ENCODE measurements at regions not wholly inside any gene's neighbourhood (a gene's known extent, or its start where the extent isn't known, plus 50 kb on each side); places are given as distances from the start of the nearest gene placed in this dataset.
"Not testable (repeated sequence)": the region's sequence is repeated elsewhere in the genome, so short reads cannot be mapped to it uniquely, and the experiment has no call there.

DNA sequence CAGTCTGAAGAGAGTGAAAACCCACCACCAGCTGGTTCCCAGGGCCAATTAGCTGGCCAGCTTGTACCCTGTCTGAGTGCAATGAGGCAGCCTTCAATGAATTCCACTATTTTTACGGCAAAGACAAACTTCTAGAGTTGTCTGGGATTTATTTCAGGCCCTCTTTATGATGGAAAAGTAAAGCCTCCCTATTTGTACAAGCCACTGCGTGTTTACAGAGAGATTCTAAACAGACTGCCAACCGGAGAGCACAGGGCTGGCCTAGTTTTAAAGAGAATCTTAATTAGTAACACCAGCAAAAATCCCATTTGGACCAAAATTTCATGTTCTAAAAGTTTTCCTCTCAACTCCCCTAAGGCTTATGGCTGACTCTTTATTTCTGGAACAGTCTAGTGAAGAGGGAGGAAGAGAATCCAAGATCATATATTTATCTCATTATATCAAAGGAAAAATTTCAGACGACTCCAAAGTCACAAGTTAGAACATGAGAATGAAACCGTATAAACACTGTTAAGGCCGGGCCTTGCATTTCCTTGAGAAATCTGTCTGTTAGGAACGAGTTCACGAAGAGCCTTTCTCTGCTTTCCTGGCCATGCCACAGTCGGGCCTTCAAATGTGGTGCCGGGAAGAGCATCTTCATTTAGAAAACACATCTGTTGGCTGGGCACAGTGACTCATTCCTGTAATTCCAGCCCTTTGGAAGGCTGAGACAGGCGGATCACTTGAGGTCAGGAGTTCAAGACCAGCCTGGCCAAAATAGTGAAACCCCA is 724.6 kb upstream of the NRP1 start:
- TF ChIP-seq, protein P1, sequence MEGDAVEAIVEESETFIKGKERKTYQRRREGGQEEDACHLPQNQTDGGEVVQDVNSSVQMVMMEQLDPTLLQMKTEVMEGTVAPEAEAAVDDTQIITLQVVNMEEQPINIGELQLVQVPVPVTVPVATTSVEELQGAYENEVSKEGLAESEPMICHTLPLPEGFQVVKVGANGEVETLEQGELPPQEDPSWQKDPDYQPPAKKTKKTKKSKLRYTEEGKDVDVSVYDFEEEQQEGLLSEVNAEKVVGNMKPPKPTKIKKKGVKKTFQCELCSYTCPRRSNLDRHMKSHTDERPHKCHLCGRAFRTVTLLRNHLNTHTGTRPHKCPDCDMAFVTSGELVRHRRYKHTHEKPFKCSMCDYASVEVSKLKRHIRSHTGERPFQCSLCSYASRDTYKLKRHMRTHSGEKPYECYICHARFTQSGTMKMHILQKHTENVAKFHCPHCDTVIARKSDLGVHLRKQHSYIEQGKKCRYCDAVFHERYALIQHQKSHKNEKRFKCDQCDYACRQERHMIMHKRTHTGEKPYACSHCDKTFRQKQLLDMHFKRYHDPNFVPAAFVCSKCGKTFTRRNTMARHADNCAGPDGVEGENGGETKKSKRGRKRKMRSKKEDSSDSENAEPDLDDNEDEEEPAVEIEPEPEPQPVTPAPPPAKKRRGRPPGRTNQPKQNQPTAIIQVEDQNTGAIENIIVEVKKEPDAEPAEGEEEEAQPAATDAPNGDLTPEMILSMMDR (IDR thresholded peaks at IDR 0.05; ENCODE audit: low read depth, low read length): no peak
- no peak for DNase-seq (ENCODE audit: low read depth, low spot score)
- no peak overlapping the region for H3K4me3 ChIP-seq (ENCODE audit: low read depth, low read length)
- in situ Hi-C loops (cut with HindIII; ENCODE audit: low sequenced_read_pairs): no loop called here

DNA sequence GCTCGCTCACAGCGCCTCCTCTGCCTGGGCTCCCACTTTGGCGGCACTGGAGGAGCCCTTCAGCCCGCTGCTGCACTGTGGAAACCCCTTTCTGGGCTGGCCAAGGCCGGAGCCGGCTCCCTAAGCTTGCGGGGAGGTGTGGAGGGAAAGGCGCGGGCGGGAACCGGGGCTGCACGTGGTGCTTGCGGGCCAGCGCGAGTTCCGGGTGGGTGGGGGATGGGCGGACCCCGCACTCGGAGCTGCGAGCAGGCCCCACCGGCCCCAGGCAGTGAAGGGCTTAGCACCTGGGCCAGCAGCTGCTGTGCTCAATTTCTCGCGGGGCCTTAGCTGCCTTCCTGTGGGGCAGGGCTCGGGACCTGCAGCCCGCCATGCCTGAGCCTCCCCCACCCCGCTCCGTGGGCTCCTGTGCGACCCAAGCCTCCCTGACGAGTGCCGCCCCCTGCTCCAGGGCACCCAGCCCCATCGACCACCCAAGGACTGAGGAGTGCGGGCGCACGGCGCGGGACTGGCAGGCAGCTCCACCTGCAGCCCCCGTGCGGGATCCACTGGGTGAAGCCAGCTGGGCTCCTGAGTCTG is 721.0 kb upstream of the NRP1 start:
- in situ Hi-C loops (cut with HindIII; ENCODE audit: low sequenced_read_pairs); DNase-seq (ENCODE audit: low read depth, low spot score); H3K4me3 ChIP-seq (ENCODE audit: low read depth, low read length): not testable (repeated sequence)

DNA sequence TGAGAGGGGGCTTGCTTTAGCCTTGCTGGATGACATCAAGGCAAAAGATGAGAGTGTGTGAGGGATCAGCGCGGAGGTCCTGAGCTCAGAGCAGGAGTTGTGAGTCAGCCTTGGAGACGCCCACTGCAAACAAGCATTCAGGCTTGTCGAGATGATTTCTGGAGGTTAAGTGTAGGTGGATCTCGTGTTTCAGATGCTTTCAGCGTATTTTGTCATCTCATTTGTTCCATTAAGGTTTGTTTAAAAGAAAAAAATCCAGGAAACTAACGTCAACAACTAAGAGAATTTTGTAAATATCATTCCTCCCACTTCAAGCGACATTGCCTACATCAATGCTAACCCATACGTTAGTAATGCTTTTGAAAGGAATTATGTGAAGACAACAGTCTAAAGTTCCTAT is 715.4 kb upstream of the NRP1 start:
- TF ChIP-seq, protein P1 (IDR thresholded peaks at IDR 0.05; ENCODE audit: low read depth, low read length): no peak
- DNase-seq (ENCODE audit: low read depth, low spot score): peak; percentile 38
- no peak overlapping the region for H3K4me3 ChIP-seq (ENCODE audit: low read depth, low read length)
- in situ Hi-C loops (cut with HindIII; ENCODE audit: low sequenced_read_pairs): no loop called here

DNA sequence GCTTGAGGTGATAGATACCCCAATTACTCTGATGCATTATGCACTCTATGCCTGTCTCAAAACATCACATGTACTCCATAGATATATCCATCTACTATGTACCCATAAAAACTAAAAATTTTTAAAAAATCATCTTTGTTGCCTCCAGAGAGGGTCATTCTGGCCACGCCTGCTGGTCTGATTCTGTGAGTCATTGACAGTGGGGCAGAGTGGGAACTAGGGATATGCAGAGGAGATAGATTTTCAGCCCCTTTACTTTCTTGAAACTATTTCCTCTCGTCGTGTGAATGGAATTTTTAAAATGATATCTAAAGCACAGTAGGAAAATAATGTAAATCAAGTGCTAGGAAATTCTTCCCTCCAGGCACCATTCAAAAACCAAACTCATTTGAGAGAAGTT is 715.0 kb upstream of the NRP1 start:
- in situ Hi-C loops (cut with HindIII; ENCODE audit: low sequenced_read_pairs): no loop called here
- peak; percentile 14 for DNase-seq (ENCODE audit: low read depth, low spot score)
- TF ChIP-seq, protein P1 (IDR thresholded peaks at IDR 0.05; ENCODE audit: low read depth, low read length): no peak
- H3K4me3 ChIP-seq (ENCODE audit: low read depth, low read length): no peak overlapping the region

DNA sequence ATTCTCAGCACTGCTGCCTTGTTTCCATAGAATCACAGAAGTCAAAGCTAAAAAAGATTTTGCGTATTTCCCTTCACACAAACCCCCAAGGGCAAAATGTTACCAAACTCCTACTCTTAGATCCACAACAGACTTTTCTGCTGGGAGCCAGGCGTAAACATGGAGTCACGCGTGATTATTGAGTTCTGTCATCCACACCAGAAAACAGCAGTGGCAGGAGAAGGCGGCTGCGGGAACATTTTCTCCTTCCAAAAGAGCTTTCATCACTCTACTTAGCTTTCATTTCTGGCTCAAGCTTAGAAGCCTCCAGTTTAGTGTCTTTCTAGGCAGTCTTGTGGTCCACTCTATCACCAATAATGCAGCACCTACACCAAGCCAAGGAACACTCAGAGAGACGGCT is 712.9 kb upstream of the NRP1 start:
- DNase-seq (ENCODE audit: low read depth, low spot score): no peak
- TF ChIP-seq, protein P1 (IDR thresholded peaks at IDR 0.05; ENCODE audit: low read depth, low read length): no peak
- in situ Hi-C loops (cut with HindIII; ENCODE audit: low sequenced_read_pairs): no loop called here
- H3K4me3 ChIP-seq (ENCODE audit: low read depth, low read length): no peak overlapping the region

DNA sequence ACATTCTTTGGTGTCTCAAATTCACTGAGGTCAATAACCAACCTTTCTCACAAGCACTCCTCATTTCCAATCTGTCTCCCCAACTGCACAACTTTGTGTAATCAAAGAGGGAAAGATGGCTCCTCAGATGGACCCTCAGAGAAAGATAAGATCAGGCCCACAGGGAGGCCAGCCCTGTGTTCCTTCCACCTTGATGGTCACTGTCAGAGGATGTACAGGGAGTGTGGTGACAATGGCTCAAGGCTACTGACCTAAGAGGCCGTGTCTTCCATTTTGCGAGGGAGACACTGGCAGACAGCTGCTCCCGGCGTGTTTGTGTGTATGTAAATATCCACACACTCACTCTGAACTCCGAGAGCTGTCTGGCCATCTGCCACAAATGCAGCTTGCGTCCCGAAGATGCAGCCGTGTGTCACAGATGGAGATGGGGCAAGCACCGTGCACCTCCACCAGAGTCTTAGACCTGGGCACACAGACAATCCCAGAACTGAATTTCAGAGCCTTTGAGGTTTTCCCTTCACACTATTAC is 712.1 kb upstream of the NRP1 start:
- no peak overlapping the region for H3K4me3 ChIP-seq (ENCODE audit: low read depth, low read length)
- TF ChIP-seq, protein P1 (IDR thresholded peaks at IDR 0.05; ENCODE audit: low read depth, low read length): no peak
- in situ Hi-C loops (cut with HindIII; ENCODE audit: low sequenced_read_pairs): no loop called here
- no peak for DNase-seq (ENCODE audit: low read depth, low spot score)

DNA sequence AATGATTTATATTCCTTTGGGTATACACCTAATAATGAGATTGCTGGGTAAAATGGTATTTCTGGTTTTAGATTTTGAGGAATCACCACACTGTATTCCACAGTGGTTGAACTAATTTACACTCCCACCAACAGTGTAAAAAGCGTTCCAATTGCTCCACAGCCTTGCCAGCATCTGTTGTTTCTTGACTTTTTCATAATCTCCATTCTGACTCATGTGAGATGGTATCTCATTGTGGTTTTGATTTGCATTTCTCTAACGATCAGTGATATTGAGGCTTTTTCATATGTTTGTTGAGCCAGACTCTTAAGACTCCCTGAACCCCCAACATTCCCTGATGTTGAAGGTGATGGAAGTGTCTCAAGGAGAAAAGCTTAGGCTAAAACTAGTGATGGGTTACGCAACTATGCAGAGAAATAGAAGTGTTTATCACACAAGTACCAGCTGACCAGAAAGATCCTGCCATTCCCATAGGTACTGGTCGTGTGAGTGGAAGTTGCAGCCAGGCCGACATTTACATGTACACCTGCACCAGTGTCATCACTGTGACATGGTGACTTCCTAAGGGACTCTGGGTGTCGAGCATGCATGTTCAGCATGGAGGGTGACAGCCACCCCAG is 711.2 kb upstream of the NRP1 start:
- TF ChIP-seq, protein P1 (IDR thresholded peaks at IDR 0.05; ENCODE audit: low read depth, low read length): no peak
- no peak overlapping the region for H3K4me3 ChIP-seq (ENCODE audit: low read depth, low read length)
- peak; percentile 42 for DNase-seq (ENCODE audit: low read depth, low spot score)
- in situ Hi-C loops (cut with HindIII; ENCODE audit: low sequenced_read_pairs): no loop called here

All from astrocyte of the spinal cord (primary cell).